Parathyroid adenoma (tissue), 2 donors: ENCODE measurements at regions not wholly inside any gene's neighbourhood (a gene's known extent, or its start where the extent isn't known, plus 50 kb on each side); places are given as distances from the start of the nearest gene placed in this dataset.

ENCODE experiments used
- H2AFZ ChIP-seq: fragments of 300-600 bp; sonication (generic); one replicate; pipeline ENCODE4 v1.7.0; 2017; ENCODE audit warnings: antibody characterized with exemption, mild to moderate bottlenecking
- H3K27ac ChIP-seq: fragments of 300-600 bp; sonication (generic); one replicate; pipeline ENCODE4 v1.7.0; 2017
- H3K27me3 ChIP-seq: fragments of 300-600 bp; sonication (generic); one replicate; pipeline ENCODE4 v1.7.0; 2017; ENCODE audit warnings: low read length; ENCODE audit not compliant: control insufficient read depth, insufficient read depth
- H3K36me3 ChIP-seq: fragments of 300-600 bp; sonication (generic); one replicate; pipeline ENCODE4 v1.7.0; 2017; ENCODE audit warnings: low read length; ENCODE audit not compliant: control insufficient read depth, insufficient read depth
- H3K4me1 ChIP-seq: fragments of 300-600 bp; sonication (generic); one replicate; pipeline ENCODE4 v1.7.0; 2017; ENCODE audit warnings: control low read depth
- H3K4me2 ChIP-seq: fragments of 300-600 bp; sonication (generic); one replicate; pipeline ENCODE4 v1.7.0; 2017; ENCODE audit warnings: low read length
- H3K4me3 ChIP-seq: fragments of 300-600 bp; sonication (generic); one replicate; pipeline ENCODE4 v1.7.0; 2017; ENCODE audit warnings: low read depth, low read length
- H3K79me2 ChIP-seq: fragments of 300-600 bp; sonication (generic); one replicate; pipeline ENCODE4 v1.7.0; 2017; ENCODE audit warnings: control low read depth
- H3K9ac ChIP-seq: fragments of 300-600 bp; sonication (generic); one replicate; pipeline ENCODE4 v1.7.0; 2017; ENCODE audit warnings: mild to moderate bottlenecking
- H3K9me3 ChIP-seq: fragments of 300-600 bp; sonication (generic); one replicate; pipeline ENCODE4 v1.7.0; 2017; ENCODE audit warnings: low read length; ENCODE audit not compliant: control insufficient read depth
- CTCF ChIP-seq: fragments of 300-600 bp; sonication (generic); IDR thresholded peaks from one replicate; pipeline ENCODE4 v1.7.0; 2017; ENCODE audit warnings: antibody characterized with exemption, mild to moderate bottlenecking
- donor health status: primary hyperparathyroidism.

- Histone ChIP-seq H3K79me2 (no peaks in the 10 kb centered on the region), H2AFZ (no peak overlapping the region), H3K9me3 (no peaks in the 10 kb centered on the region), H3K4me3 (no peak overlapping the region), H3K9ac (no peak overlapping the region), H3K4me2 (no peak overlapping the region), H3K27ac (no peak overlapping the region), H3K36me3 (no peaks in the 10 kb centered on the region), H3K4me1 (no peaks in the 10 kb centered on the region), H3K27me3 (no peaks in the 10 kb centered on the region)
- TF ChIP-seq CTCF: no peak
Observed at GRCh38 chr17:70906808-70907207, 737.5 kb downstream of the KCNJ2 start.

- Histone ChIP-seq H2AFZ (no peak overlapping the region), H3K27ac (no peak overlapping the region), H3K4me2 (no peak overlapping the region), H3K36me3 (no peaks in the 10 kb centered on the region), H3K9ac (no peak overlapping the region), H3K27me3 (no peaks in the 10 kb centered on the region), H3K79me2 (no peaks in the 10 kb centered on the region), H3K9me3 (no peaks in the 10 kb centered on the region), H3K4me3 (no peak overlapping the region), H3K4me1 (no peaks in the 10 kb centered on the region)
- TF ChIP-seq CTCF: no peak
Observed at GRCh38 chr17:70912716-70913485, 743.6 kb downstream of the KCNJ2 start.

- Histone ChIP-seq H3K79me2 (no peaks in the 10 kb centered on the region), H3K27ac (no peak overlapping the region), H2AFZ (no peak overlapping the region), H3K4me1 (no peaks in the 10 kb centered on the region), H3K36me3 (no peaks in the 10 kb centered on the region), H3K9me3 (no peaks in the 10 kb centered on the region), H3K4me2 (no peak overlapping the region), H3K27me3 (no peaks in the 10 kb centered on the region), H3K9ac (no peak overlapping the region), H3K4me3 (no peak overlapping the region)
- TF ChIP-seq CTCF: no peak
Observed at GRCh38 chr17:70916469-70916868, 747.1 kb downstream of the KCNJ2 start.

- no peak for TF ChIP-seq CTCF
- no peak overlapping the region for H3K4me2 ChIP-seq
Observed at GRCh38 chr17:70919241-70919640, 749.9 kb downstream of the KCNJ2 start.

GRCh38 chr17:70920416-70920815, 751.1 kb downstream of the KCNJ2 start:
- H3K9me3 ChIP-seq: no peaks in the 10 kb centered on the region
- H3K27me3 ChIP-seq: no peaks in the 10 kb centered on the region

More at GRCh38 chr17:70919241-70919640, 749.9 kb downstream of the KCNJ2 start:
- Histone ChIP-seq H3K4me1 (no peaks in the 10 kb centered on the region), H3K9ac (no peak overlapping the region), H3K27me3 (no peaks in the 10 kb centered on the region), H3K36me3 (no peaks in the 10 kb centered on the region), H3K27ac (no peak overlapping the region), H2AFZ (no peak overlapping the region), H3K79me2 (no peaks in the 10 kb centered on the region), H3K4me3 (no peak overlapping the region), H3K9me3 (no peaks in the 10 kb centered on the region)

More at GRCh38 chr17:70920416-70920815, 751.1 kb downstream of the KCNJ2 start:
- no peaks in the 10 kb centered on the region for H3K4me1 ChIP-seq
- TF ChIP-seq CTCF: no peak
- H3K4me3 ChIP-seq: no peak overlapping the region
- no peak overlapping the region for H3K9ac ChIP-seq
- no peak overlapping the region for H2AFZ ChIP-seq
- no peak overlapping the region for H3K27ac ChIP-seq
- H3K36me3 ChIP-seq: no peaks in the 10 kb centered on the region
- no peak overlapping the region for H3K4me2 ChIP-seq
- no peaks in the 10 kb centered on the region for H3K79me2 ChIP-seq
